Astrocyte (in vitro differentiated cells and primary cell): ENCODE measurements at regions not wholly inside any gene's neighbourhood (a gene's known extent, or its start where the extent isn't known, plus 50 kb on each side); places are given as distances from the start of the nearest gene placed in this dataset.

Source experiments
- DNase-seq: peaks from one replicate; pipeline ENCODE4 v3.0.0-alpha.2; 2010; ENCODE audit warnings: low read depth
- FAIRE-seq: peaks from 2 replicates; lab custom pipeline; 2011; peaks lifted over from hg19 to GRCh38; lab: Jason Lieb, UNC
- H2AFZ ChIP-seq: 2 replicates; pipeline ENCODE4 v1.6.0; 2012; ENCODE audit warnings: low read depth, low read length, inconsistent platforms
- H3K27ac ChIP-seq: 2 replicates; pipeline ENCODE4 v1.5.1; 2011; ENCODE audit warnings: low read depth, low read length, inconsistent platforms
- H3K27me3 ChIP-seq: 2 replicates; pipeline ENCODE4 v1.6.0; 2011; ENCODE audit warnings: low read length, inconsistent platforms; ENCODE audit not compliant: insufficient read depth
- H3K36me3 ChIP-seq: 2 replicates; pipeline ENCODE4 v1.5.1; 2011; ENCODE audit warnings: low read length, inconsistent platforms; ENCODE audit not compliant: insufficient read depth
- H3K4me1 ChIP-seq: 2 replicates; pipeline ENCODE4 v1.5.1; 2011; ENCODE audit warnings: low read length, inconsistent platforms; ENCODE audit not compliant: insufficient read depth
- H3K4me2 ChIP-seq: 2 replicates; pipeline ENCODE4 v1.6.0; 2012; ENCODE audit warnings: low read length, inconsistent platforms
- H3K4me3 ChIP-seq: 2 replicates; pipeline ENCODE4 v1.5.1; 2011; ENCODE audit warnings: low read depth, mild to moderate bottlenecking, low read length, inconsistent platforms; ENCODE audit not compliant: insufficient read depth
- H3K79me2 ChIP-seq: 2 replicates; pipeline ENCODE4 v1.6.0; 2012; ENCODE audit warnings: mild to moderate bottlenecking, low read length, inconsistent platforms; ENCODE audit not compliant: insufficient read depth
- H3K9ac ChIP-seq: 2 replicates; pipeline ENCODE4 v1.6.0; 2012; ENCODE audit warnings: mild to moderate bottlenecking, low read length, inconsistent platforms
- H3K9me3 ChIP-seq: 2 replicates; pipeline ENCODE4 v1.5.1; 2012; ENCODE audit warnings: low read depth, mild to moderate bottlenecking, low read length, inconsistent platforms; ENCODE audit not compliant: insufficient read depth
- H4K20me1 ChIP-seq: 2 replicates; pipeline ENCODE4 v1.6.0; 2012; ENCODE audit warnings: low read length, inconsistent platforms; ENCODE audit not compliant: insufficient read depth
- H3K27ac Mint-ChIP-seq: one replicate; pipeline ENCODE4 v1.8.0; 2021; ENCODE audit warnings: mild to moderate bottlenecking, mixed read lengths; ENCODE audit not compliant: unreplicated experiment
- H3K27me3 Mint-ChIP-seq: one replicate; pipeline ENCODE4 v1.8.0; 2021; ENCODE audit warnings: low read depth, mixed read lengths; ENCODE audit not compliant: unreplicated experiment
- H3K36me3 Mint-ChIP-seq: one replicate; pipeline ENCODE4 v1.8.0; 2021; ENCODE audit warnings: low read depth, mixed read lengths; ENCODE audit not compliant: unreplicated experiment
- H3K4me1 Mint-ChIP-seq: one replicate; pipeline ENCODE4 v1.8.0; 2021; ENCODE audit warnings: low read depth, mixed read lengths; ENCODE audit not compliant: unreplicated experiment
- H3K4me3 Mint-ChIP-seq: one replicate; pipeline ENCODE4 v1.8.0; 2021; ENCODE audit warnings: mild to moderate bottlenecking, moderate library complexity, mixed read lengths; ENCODE audit not compliant: unreplicated experiment
- H3K9me3 Mint-ChIP-seq: one replicate; pipeline ENCODE4 v1.8.0; 2021; ENCODE audit warnings: mild to moderate bottlenecking, mixed read lengths; ENCODE audit not compliant: unreplicated experiment
- CTCF ChIP-seq: IDR thresholded peaks from 2 replicates; pipeline ENCODE4 v1.5.1; 2011; ENCODE audit warnings: low read depth, mild to moderate bottlenecking, inconsistent platforms, low read length, moderate library complexity; ENCODE audit not compliant: insufficient read depth
- EZH2 ChIP-seq: IDR thresholded peaks from 2 replicates; pipeline ENCODE4 v1.6.1; 2012; ENCODE audit warnings: mild to moderate bottlenecking, low read length, inconsistent platforms; ENCODE audit not compliant: insufficient read depth

GRCh38 chr9:119537138-119537537 lies 167.9 kb upstream of the BRINP1 start:
- Mint-ChIP-seq H3K9me3 (no peaks in the 10 kb centered on the region), H3K27ac (no peak overlapping the region), H3K4me3 (no peak overlapping the region), H3K36me3 (no peaks in the 10 kb centered on the region), H3K27me3 (peaks cover 10% of the 10 kb centered on the region), H3K4me1 (no peaks in the 10 kb centered on the region)
- no peaks in the 10 kb centered on the region for H3K27me3 ChIP-seq
- no peak overlapping the region for H3K9ac ChIP-seq
- no peak overlapping the region for H3K27ac ChIP-seq
- H3K9me3 ChIP-seq = no peaks in the 10 kb centered on the region
- no peak overlapping the region for H2AFZ ChIP-seq
- H3K79me2 ChIP-seq = no peaks in the 10 kb centered on the region
- FAIRE-seq (no peak), DNase-seq (no peak)
- H3K4me1 ChIP-seq = no peaks in the 10 kb centered on the region
- no peak overlapping the region for H3K4me3 ChIP-seq
- no peaks in the 10 kb centered on the region for H3K36me3 ChIP-seq
- no peak overlapping the region for H3K4me2 ChIP-seq
- no peaks in the 10 kb centered on the region for H4K20me1 ChIP-seq
- no peak for TF ChIP-seq EZH2
- TF ChIP-seq CTCF = no peak

GRCh38 chr9:119533504-119533903 lies 164.3 kb upstream of the BRINP1 start:
- Mint-ChIP-seq H3K9me3 (no peaks in the 10 kb centered on the region), H3K36me3 (no peaks in the 10 kb centered on the region), H3K4me3 (no peak overlapping the region), H3K4me1 (no peaks in the 10 kb centered on the region), H3K27ac (no peak overlapping the region), H3K27me3 (peaks cover 10% of the 10 kb centered on the region)
- no peak for FAIRE-seq
- H3K27ac ChIP-seq = no peak overlapping the region
- H3K9ac ChIP-seq = no peak overlapping the region
- no peak for TF ChIP-seq EZH2
- no peak for TF ChIP-seq CTCF
- H3K36me3 ChIP-seq = no peaks in the 10 kb centered on the region
- no peaks in the 10 kb centered on the region for H3K79me2 ChIP-seq
- H4K20me1 ChIP-seq = no peaks in the 10 kb centered on the region
- no peak for DNase-seq
- H2AFZ ChIP-seq = no peak overlapping the region
- H3K4me1 ChIP-seq = no peaks in the 10 kb centered on the region
- H3K4me3 ChIP-seq = no peak overlapping the region
- H3K27me3 ChIP-seq = no peaks in the 10 kb centered on the region
- H3K4me2 ChIP-seq = no peak overlapping the region
- no peaks in the 10 kb centered on the region for H3K9me3 ChIP-seq

GRCh38 chr9:119526698-119527097 lies 157.5 kb upstream of the BRINP1 start:
- H3K9me3 Mint-ChIP-seq = no peaks in the 10 kb centered on the region
- H3K4me3 Mint-ChIP-seq = no peak overlapping the region
- H3K36me3 Mint-ChIP-seq = no peaks in the 10 kb centered on the region
- H3K9me3 ChIP-seq = no peaks in the 10 kb centered on the region
- H4K20me1 ChIP-seq = no peaks in the 10 kb centered on the region
- no peak overlapping the region for H3K4me2 ChIP-seq
- no peaks in the 10 kb centered on the region for H3K4me1 ChIP-seq
- no peak overlapping the region for H3K27ac ChIP-seq
- no peak overlapping the region for H3K4me3 ChIP-seq
- no peak overlapping the region for H3K27ac Mint-ChIP-seq
- H3K36me3 ChIP-seq = no peaks in the 10 kb centered on the region
- H3K27me3 ChIP-seq = no peaks in the 10 kb centered on the region
- no peak for FAIRE-seq
- H2AFZ ChIP-seq = no peak overlapping the region
- TF ChIP-seq CTCF (no peak), EZH2 (no peak)
- no peaks in the 10 kb centered on the region for H3K27me3 Mint-ChIP-seq
- DNase-seq = no peak
- H3K79me2 ChIP-seq = no peaks in the 10 kb centered on the region
- H3K4me1 Mint-ChIP-seq = no peaks in the 10 kb centered on the region
- H3K9ac ChIP-seq = no peak overlapping the region
